ENCODE measurements at regions not wholly inside any gene's neighbourhood (a gene's known extent, or its start where the extent isn't known, plus 50 kb on each side); places are given as distances from the start of the nearest gene placed in this dataset.

DNA sequence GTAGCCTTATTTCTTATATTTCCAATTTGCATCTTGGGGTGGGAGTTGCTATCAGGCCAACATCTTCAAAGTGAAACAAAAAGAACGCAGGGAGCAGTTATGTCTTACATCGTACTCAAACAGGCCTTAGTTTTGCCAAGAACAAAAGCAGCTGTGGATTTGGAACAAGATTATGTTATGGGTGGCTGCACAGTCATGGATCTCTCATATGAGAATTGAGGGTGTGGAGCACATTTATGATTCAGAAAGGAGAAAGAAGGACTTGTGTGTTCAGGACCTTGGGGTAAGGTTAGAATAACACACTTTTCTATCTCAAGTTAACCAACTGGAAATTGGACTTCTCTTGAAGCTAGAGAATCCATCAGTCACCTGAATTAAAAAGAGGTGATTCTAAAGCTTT lies 259.9 kb downstream of the FOXA2 start:
- Histone ChIP-seq H3K27ac (no peak overlapping the region), H3K4me3 (no peak overlapping the region), H3K27me3 (no peaks in the 10 kb centered on the region), H3K36me3 (no peaks in the 10 kb centered on the region), H3K9me3 (no peaks in the 10 kb centered on the region), H3K4me1 (no peaks in the 10 kb centered on the region)
- no peak for DNase-seq (ENCODE audit: low spot score in 2 of 2)
- TF ChIP-seq POLR2A (IDR thresholded peaks at IDR 0.05) (no peak), EP300 (IDR thresholded peaks at IDR 0.05) (no peak)
- TF ChIP-seq, protein P1, sequence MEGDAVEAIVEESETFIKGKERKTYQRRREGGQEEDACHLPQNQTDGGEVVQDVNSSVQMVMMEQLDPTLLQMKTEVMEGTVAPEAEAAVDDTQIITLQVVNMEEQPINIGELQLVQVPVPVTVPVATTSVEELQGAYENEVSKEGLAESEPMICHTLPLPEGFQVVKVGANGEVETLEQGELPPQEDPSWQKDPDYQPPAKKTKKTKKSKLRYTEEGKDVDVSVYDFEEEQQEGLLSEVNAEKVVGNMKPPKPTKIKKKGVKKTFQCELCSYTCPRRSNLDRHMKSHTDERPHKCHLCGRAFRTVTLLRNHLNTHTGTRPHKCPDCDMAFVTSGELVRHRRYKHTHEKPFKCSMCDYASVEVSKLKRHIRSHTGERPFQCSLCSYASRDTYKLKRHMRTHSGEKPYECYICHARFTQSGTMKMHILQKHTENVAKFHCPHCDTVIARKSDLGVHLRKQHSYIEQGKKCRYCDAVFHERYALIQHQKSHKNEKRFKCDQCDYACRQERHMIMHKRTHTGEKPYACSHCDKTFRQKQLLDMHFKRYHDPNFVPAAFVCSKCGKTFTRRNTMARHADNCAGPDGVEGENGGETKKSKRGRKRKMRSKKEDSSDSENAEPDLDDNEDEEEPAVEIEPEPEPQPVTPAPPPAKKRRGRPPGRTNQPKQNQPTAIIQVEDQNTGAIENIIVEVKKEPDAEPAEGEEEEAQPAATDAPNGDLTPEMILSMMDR (IDR thresholded peaks at IDR 0.05), result no peak
- 39 to 48% methylated on average over 2 of the region's 2 CpGs for WGBS, 2 donors

DNA sequence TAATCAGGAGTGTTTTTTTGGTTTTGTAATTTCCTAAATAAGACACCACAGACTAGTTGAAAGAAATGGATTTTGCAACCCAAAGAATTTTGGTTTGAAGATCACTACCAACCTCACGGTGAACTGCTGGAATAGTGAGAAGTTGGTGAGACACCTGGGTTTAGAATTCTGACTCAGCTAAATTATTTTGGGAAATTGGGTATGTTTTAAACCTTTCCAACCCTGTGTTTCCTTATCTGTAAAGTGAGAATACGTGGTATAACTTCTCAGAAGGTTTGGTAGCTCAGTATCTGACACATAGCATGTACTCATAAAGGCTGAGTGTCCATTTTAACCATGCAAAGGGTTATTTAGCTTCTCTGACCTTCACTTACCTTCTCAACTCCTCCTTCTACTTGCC lies 261.9 kb downstream of the FOXA2 start:
- Histone ChIP-seq H3K9me3 (no peaks in the 10 kb centered on the region), H3K27ac (no peak overlapping the region), H3K27me3 (no peaks in the 10 kb centered on the region), H3K4me1 (no peaks in the 10 kb centered on the region), H3K36me3 (no peaks in the 10 kb centered on the region), H3K4me3 (no peak overlapping the region)
- TF ChIP-seq POLR2A (IDR thresholded peaks at IDR 0.05) (no peak), EP300 (IDR thresholded peaks at IDR 0.05) (no peak)
- TF ChIP-seq, protein P1 (IDR thresholded peaks at IDR 0.05), result no peak
- 45 to 54% methylated on average over 2 of the region's 2 CpGs for WGBS, 2 donors
- DNase-seq (ENCODE audit: low spot score in 2 of 2), result no peak

DNA sequence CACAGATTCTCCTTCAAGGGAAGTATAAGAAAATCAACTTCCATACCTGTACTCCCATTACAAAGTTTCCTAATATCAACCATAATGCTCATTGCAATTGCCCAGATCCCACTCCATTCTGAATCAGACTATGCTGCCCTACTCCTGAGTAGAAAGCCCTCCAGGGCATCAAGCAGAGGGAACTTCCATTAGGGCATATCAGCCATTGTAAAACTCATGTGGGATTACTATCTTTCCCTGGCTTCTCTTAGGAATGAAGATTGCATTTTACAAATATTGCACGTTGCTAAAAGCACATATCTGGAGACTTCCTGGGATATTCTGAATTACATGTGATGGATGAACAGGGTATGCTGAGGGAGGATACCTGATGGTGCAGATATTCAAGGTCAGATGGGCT lies 263.2 kb downstream of the FOXA2 start:
- 72 to 74% methylated on average over 1 of the region's 1 CpG for WGBS, 2 donors
- no peaks in the 10 kb centered on the region for H3K27me3 ChIP-seq
- no peak for DNase-seq (ENCODE audit: low spot score in 2 of 2)
- no peak overlapping the region for H3K4me3 ChIP-seq
- TF ChIP-seq EP300 (IDR thresholded peaks at IDR 0.05) (no peak), POLR2A (IDR thresholded peaks at IDR 0.05) (no peak)
- TF ChIP-seq, protein P1 (IDR thresholded peaks at IDR 0.05), result no peak
- H3K9me3 ChIP-seq, result no peaks in the 10 kb centered on the region
- H3K36me3 ChIP-seq, result no peaks in the 10 kb centered on the region
- H3K27ac ChIP-seq, result no peak overlapping the region
- no peaks in the 10 kb centered on the region for H3K4me1 ChIP-seq

DNA sequence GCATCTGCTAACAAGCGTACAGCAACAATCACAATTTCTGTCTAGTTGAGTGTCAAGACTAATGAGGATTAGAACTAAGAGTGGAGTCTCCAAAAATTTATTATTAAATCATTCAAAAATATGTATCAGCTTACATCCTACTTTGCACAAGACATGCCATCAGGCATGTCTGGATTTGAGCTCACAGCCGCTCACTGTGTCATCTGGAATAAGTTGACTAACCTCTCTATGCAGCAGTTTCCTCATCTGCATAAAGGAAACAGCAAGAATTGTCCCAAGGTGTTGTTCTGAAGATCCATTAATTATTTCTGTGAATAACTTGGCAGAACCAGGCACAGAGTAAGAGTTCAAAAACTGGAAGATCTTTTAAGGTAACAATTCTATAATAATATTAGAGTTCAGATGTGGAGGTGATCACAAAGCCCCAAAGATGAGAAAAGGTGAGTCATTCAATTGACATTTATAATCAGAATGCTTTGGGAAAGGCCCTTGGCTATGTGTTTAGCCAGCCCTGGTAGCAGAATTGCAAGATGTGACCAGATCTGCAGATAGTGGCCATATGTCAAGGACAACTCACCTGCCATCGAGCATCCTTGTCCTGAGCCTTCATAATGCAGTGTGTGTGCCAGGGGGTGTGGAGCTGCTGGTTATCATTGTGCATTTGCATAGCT lies 264.0 kb downstream of the FOXA2 start:
- Histone ChIP-seq H3K27ac (no peak overlapping the region), H3K36me3 (no peaks in the 10 kb centered on the region), H3K9me3 (no peaks in the 10 kb centered on the region), H3K4me1 (no peaks in the 10 kb centered on the region), H3K27me3 (no peaks in the 10 kb centered on the region), H3K4me3 (no peak overlapping the region)
- 79 to 86% methylated on average over 3 of the region's 3 CpGs for WGBS, 2 donors
- TF ChIP-seq, protein P1 (IDR thresholded peaks at IDR 0.05), result no peak
- TF ChIP-seq POLR2A (IDR thresholded peaks at IDR 0.05) (no peak), EP300 (IDR thresholded peaks at IDR 0.05) (no peak)
- DNase-seq (ENCODE audit: low spot score in 2 of 2), result no peak

DNA sequence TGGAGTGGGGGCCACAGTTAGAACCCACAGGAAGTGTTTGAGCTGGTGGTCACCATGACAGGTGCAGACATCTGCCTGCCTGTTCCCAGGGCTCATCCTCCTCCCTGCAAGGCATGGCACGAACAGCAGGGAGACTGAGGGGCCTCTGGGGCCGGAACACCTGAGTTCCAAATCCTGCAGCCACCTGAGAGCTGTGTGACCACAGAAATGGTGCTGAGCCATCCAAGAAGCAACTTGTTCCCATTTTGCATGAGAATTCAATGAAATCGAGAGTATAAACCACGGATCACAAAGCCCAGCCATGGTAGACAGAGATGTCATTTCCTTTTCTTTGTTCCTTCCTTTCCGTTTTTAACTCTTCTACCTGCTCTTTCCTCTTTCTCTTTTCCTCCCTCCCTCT lies 268.6 kb downstream of the FOXA2 start:
- H3K27me3 ChIP-seq, result no peaks in the 10 kb centered on the region
- TF ChIP-seq POLR2A (IDR thresholded peaks at IDR 0.05), result no peak
- no peak for TF ChIP-seq EP300 (IDR thresholded peaks at IDR 0.05)
- TF ChIP-seq, protein P1 (IDR thresholded peaks at IDR 0.05), result no peak
- H3K27ac ChIP-seq, result no peak overlapping the region
- H3K4me1 ChIP-seq, result peaks cover 0 to 4% (median 0%) of the 10 kb centered on the region in 4 donors
- H3K36me3 ChIP-seq, result no peaks in the 10 kb centered on the region
- no peak overlapping the region for H3K4me3 ChIP-seq
- no peaks in the 10 kb centered on the region for H3K9me3 ChIP-seq
- no peak for DNase-seq (ENCODE audit: low spot score in 2 of 2)
- WGBS, 2 donors, result 63 to 81% methylated on average over 5 of the region's 5 CpGs
